AG09309 (cell line): ENCODE measurements at regions not wholly inside any gene's neighbourhood (a gene's known extent, or its start where the extent isn't known, plus 50 kb on each side); places are given as distances from the start of the nearest gene placed in this dataset.
A peak's percentile ranks its signal among the peaks of the same experiment; 100 is the strongest.

Experiments
- DNase-seq: peaks from one replicate; pipeline ENCODE4 v3.0.0-alpha.2; 2010; ENCODE audit warnings: low read depth
- H3K4me3 ChIP-seq: 2 replicates; pipeline ENCODE4 v1.5.1; 2011; ENCODE audit warnings: mild to moderate bottlenecking, low read depth, low read length, moderate library complexity; ENCODE audit not compliant: control insufficient read depth
- TF ChIP-seq, protein P1 (sequence below): IDR thresholded peaks from 2 replicates; pipeline ENCODE4 v1.5.1; 2011; ENCODE audit warnings: mild to moderate bottlenecking, low read depth, low read length, inconsistent platforms; ENCODE audit not compliant: insufficient read depth, control insufficient read depth; ENCODE audit errors: missing control alignments

- H3K4me3 ChIP-seq, result peak overlapping the region; percentile 17
- no peak for DNase-seq
- TF ChIP-seq, protein P1, sequence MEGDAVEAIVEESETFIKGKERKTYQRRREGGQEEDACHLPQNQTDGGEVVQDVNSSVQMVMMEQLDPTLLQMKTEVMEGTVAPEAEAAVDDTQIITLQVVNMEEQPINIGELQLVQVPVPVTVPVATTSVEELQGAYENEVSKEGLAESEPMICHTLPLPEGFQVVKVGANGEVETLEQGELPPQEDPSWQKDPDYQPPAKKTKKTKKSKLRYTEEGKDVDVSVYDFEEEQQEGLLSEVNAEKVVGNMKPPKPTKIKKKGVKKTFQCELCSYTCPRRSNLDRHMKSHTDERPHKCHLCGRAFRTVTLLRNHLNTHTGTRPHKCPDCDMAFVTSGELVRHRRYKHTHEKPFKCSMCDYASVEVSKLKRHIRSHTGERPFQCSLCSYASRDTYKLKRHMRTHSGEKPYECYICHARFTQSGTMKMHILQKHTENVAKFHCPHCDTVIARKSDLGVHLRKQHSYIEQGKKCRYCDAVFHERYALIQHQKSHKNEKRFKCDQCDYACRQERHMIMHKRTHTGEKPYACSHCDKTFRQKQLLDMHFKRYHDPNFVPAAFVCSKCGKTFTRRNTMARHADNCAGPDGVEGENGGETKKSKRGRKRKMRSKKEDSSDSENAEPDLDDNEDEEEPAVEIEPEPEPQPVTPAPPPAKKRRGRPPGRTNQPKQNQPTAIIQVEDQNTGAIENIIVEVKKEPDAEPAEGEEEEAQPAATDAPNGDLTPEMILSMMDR, result peak; percentile 52
Observed at GRCh38 chr16:79767421-79768275, 167.1 kb upstream of the MAF start.

DNA sequence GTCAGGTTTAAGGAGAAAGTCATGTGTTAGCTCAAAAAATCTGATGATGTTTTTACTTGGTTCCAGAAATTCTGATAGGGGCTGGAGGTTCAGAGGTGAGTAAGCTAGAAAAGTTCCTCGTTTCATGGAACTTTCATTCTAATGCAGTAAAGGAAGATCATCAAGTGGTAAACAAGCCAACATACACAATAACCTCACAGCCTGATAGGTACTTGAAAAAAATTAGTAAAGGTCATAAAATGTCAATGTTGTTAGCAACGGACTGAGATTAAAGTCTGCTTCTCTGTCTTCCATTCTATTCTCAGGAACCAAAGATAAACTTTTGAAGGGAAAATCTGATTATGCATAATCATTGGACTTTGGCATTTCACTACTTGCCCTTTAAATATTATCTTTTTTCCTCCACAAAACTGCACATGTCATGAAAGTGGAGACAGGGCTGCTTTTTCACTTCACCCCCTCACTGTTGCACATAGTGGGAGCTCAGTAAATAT, 165.4 kb upstream of the MAF start:
- TF ChIP-seq, protein P1, result no peak
- no peak for DNase-seq
- H3K4me3 ChIP-seq, result no peak overlapping the region

DNA sequence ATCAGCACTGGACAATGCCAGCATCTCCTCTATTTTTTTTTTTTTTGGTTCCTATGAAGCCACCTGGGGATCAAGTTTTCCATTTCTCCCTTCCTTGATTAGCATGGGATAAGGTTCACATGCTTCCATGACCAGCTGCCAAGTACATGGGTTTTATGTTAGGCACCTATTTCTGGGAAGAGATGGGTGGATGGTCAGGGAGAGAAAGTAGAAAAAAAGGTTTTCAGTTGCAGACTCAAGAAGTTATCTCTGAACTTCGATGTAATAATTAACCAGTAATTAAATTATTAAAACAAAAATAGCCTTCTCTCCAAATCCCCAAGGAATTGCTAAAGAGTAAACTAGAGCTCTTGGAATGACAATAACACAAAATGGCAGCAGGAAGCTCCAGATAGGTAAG, 164.9 kb upstream of the MAF start:
- TF ChIP-seq, protein P1, result no peak
- DNase-seq, result no peak
- no peak overlapping the region for H3K4me3 ChIP-seq

GRCh38 chr16:79764415-79765110, 164.0 kb upstream of the MAF start:
- H3K4me3 ChIP-seq, result no peak overlapping the region
- DNase-seq, result no peak
- TF ChIP-seq, protein P1, result no peak

DNA sequence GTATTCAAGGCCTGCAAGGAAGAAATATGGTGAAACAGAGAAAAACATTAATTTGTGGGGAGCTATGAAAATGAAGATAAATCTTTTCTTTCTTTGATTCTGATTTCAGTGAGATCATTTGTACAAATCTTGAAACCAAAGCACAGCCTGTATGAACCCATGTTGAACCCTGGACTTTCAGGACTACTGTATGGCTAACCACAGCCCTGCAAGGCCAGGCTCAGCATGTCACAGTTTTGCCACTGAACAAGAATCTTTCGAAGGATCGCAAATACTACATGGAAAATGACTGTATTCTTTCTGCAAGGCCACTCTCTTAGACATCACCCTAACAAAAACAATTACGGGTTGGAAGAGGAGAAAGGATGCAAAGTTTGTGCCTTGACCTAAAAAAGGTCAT, 161.7 kb upstream of the MAF start:
- no peak for DNase-seq
- TF ChIP-seq, protein P1, result no peak

GRCh38 chr16:79758615-79759346, 158.2 kb upstream of the MAF start:
- DNase-seq, result no peak
- TF ChIP-seq, protein P1, result no peak
- H3K4me3 ChIP-seq, result no peak overlapping the region

More for the DNA sequence above, 161.7 kb upstream of the MAF start:
- H3K4me3 ChIP-seq, result no peak overlapping the region
